IMR-90 (cell line): ENCODE measurements at regions not wholly inside any gene's neighbourhood (a gene's known extent, or its start where the extent isn't known, plus 50 kb on each side); places are given as distances from the start of the nearest gene placed in this dataset.

Experiments
- ATAC-seq: fragments of 200-7000 bp; cut with Tn5 transposase; 2 replicates; pipeline ENCODE4 v1.9.1; 2020; ENCODE audit warnings: low read depth, mild to moderate bottlenecking, moderate library complexity
- BruUV-seq: library from RNA; stranded (reverse); fragments of 400-500 nt; replicated peaks from 2 replicates; lab custom pipeline; 2021; lab: Mats Ljungman, UMichigan
- CTCF ChIA-PET: fragments of 300-600 bp; formaldehyde crosslinking; extraction: SDS; loops from one replicate; lab custom pipeline; 2021; ENCODE audit warnings: antibody characterized with exemption; lab: Yijun Ruan, JAX
- POLR2A ChIA-PET: fragments of 300-600 bp; sonication (Branson Sonifier 250); formaldehyde crosslinking; loops from one replicate; lab custom pipeline; 2022; ENCODE audit warnings: antibody characterized with exemption; ENCODE audit not compliant: unreplicated experiment; lab: Charles Lee
- DNase-seq: peaks from one replicate; pipeline ENCODE4 v3.0.0; 2013
- H2AFZ ChIP-seq: replicated peaks from 2 replicates; pipeline ENCODE3; 2013; ENCODE audit warnings: low read length, mild to moderate bottlenecking; ENCODE audit not compliant: poor library complexity
- H2AK5ac ChIP-seq: 2 replicates; pipeline ENCODE4 v1.6.1; 2013; ENCODE audit warnings: low read depth, low read length, inconsistent platforms
- H2AK9ac ChIP-seq: replicated peaks from 2 replicates; pipeline ENCODE3; 2013; ENCODE audit warnings: mild to moderate bottlenecking, low read depth, low read length, moderate library complexity; ENCODE audit not compliant: poor library complexity
- H2BK120ac ChIP-seq: 2 replicates; pipeline ENCODE4 v1.6.1; 2013; ENCODE audit warnings: low read depth, low read length, inconsistent platforms
- H2BK15ac ChIP-seq: 3 replicates; pipeline ENCODE4 v1.6.1; 2013; ENCODE audit warnings: low read depth, low read length, inconsistent platforms
- H2BK20ac ChIP-seq: 2 replicates; pipeline ENCODE4 v1.6.1; 2013; ENCODE audit warnings: low read depth, mild to moderate bottlenecking, inconsistent platforms, low read length, moderate library complexity
- H2BK5ac ChIP-seq: 2 replicates; pipeline ENCODE4 v1.6.1; 2013; ENCODE audit warnings: mild to moderate bottlenecking, low read depth, low read length, inconsistent platforms; ENCODE audit not compliant: poor library complexity, severe bottlenecking
- H3K14ac ChIP-seq: replicated peaks from 2 replicates; pipeline ENCODE4 v1.6.1; 2013; ENCODE audit warnings: low read depth, low read length, inconsistent platforms
- H3K18ac ChIP-seq: 2 replicates; pipeline ENCODE4 v1.6.1; 2013; ENCODE audit warnings: low read depth, low read length, control low read depth
- H3K23ac ChIP-seq: 2 replicates; pipeline ENCODE4 v1.6.1; 2013; ENCODE audit warnings: low read depth, low read length, inconsistent platforms
- H3K27ac ChIP-seq: 2 replicates; pipeline ENCODE4 v1.5.1; 2013; ENCODE audit warnings: mild to moderate bottlenecking, control low read depth, low read length; ENCODE audit not compliant: insufficient read depth
- H3K27me3 ChIP-seq: 2 replicates; pipeline ENCODE4 v1.6.1; 2013; ENCODE audit warnings: low read length; ENCODE audit not compliant: control insufficient read depth, insufficient read depth
- H3K36me3 ChIP-seq: 2 replicates; pipeline ENCODE4 v1.6.1; 2013; ENCODE audit warnings: low read length, mixed read lengths; ENCODE audit not compliant: control insufficient read depth, insufficient read depth
- H3K4ac ChIP-seq: 2 replicates; pipeline ENCODE4 v1.6.1; 2013; ENCODE audit warnings: low read depth, low read length, inconsistent platforms
- H3K4me1 ChIP-seq: 2 replicates; pipeline ENCODE4 v1.6.1; 2013; ENCODE audit warnings: low read length, mixed read lengths; ENCODE audit not compliant: control insufficient read depth, insufficient read depth
- H3K4me2 ChIP-seq: 2 replicates; pipeline ENCODE4 v1.6.1; 2013; ENCODE audit warnings: low read depth, mild to moderate bottlenecking, control low read depth, low read length, moderate library complexity
- H3K4me3 ChIP-seq: 2 replicates; pipeline ENCODE4 v1.5.1; 2013; ENCODE audit warnings: low read depth, mild to moderate bottlenecking, control low read depth, low read length, moderate library complexity; ENCODE audit not compliant: insufficient read depth
- H3K56ac ChIP-seq: 2 replicates; pipeline ENCODE4 v1.6.1; 2013; ENCODE audit warnings: low read length, inconsistent platforms; ENCODE audit not compliant: insufficient read depth; ENCODE audit errors: extremely low read depth
- H3K79me1 ChIP-seq, 2 experiments: 2 replicates each; pipeline ENCODE4 v1.6.1; 2013; ENCODE audit warnings: low read length in 2 of 2, inconsistent platforms in 1 of 2, low read depth in 1 of 2
- H3K9ac ChIP-seq: 2 replicates; pipeline ENCODE4 v1.6.1; 2013; ENCODE audit warnings: low read depth, low read length, control low read depth
- H3K9me1 ChIP-seq: 2 replicates; pipeline ENCODE4 v1.6.1; 2013; ENCODE audit warnings: low read length, inconsistent platforms; ENCODE audit not compliant: insufficient read depth
- H3K9me3 ChIP-seq: 2 replicates; pipeline ENCODE4 v1.6.1; 2013; ENCODE audit warnings: low read length; ENCODE audit not compliant: control insufficient read depth, insufficient read depth
- H4K20me1 ChIP-seq: 2 replicates; pipeline ENCODE4 v1.6.1; 2013; ENCODE audit warnings: low read length, inconsistent platforms; ENCODE audit not compliant: insufficient read depth
- H4K5ac ChIP-seq: 2 replicates; pipeline ENCODE4 v1.6.1; 2013; ENCODE audit warnings: mild to moderate bottlenecking, low read depth, low read length, control low read depth
- H4K8ac ChIP-seq, 2 experiments: 2 replicates each; pipeline ENCODE4 v1.6.1; 2013; ENCODE audit warnings: low read depth in 2 of 2, low read length in 2 of 2, control low read depth in 1 of 2, inconsistent platforms in 1 of 2
- H4K91ac ChIP-seq: 2 replicates; pipeline ENCODE4 v1.6.1; 2013; ENCODE audit warnings: low read depth, low read length, inconsistent platforms; ENCODE audit not compliant: insufficient read depth
- CEBPB ChIP-seq: IDR thresholded peaks from 2 replicates; pipeline ENCODE4 v1.6.1; 2012; ENCODE audit warnings: low read depth, low read length, improper control_type of control experiment
- MAZ ChIP-seq: IDR thresholded peaks from 2 replicates; pipeline ENCODE4 v1.6.1; 2012; ENCODE audit warnings: low read depth, mild to moderate bottlenecking, low read length, improper control_type of control experiment, moderate library complexity, borderline replicate concordance
- RAD21 ChIP-seq: IDR thresholded peaks from 2 replicates; pipeline ENCODE4 v1.6.1; 2012; ENCODE audit warnings: low read length, improper control_type of control experiment
- RFX5 ChIP-seq: IDR thresholded peaks from 2 replicates; pipeline ENCODE4 v1.8.0; 2012; ENCODE audit warnings: low read depth, mild to moderate bottlenecking, low read length, moderate library complexity
- WGBS, 2 experiments: methylation state at CpG; one replicate each; pipeline versions ENCODE4 v1.1.5 to v1.1.7; 2013; ENCODE audit warnings: missing lambda C conversion rate in 2 of 2; ENCODE audit not compliant: insufficient read length in 1 of 2; ENCODE audit errors: extremely low coverage in 2 of 2; 5-methylcytosine and 5-hydroxymethylcytosine counted together
- dilution Hi-C: fragments of 300-500 bp; cut with HindIII; formaldehyde crosslinking; loops from one replicate; pipeline ENCODE4 v1.14.3; 2018; ENCODE audit warnings: low sequenced_read_pairs; ENCODE audit not compliant: unreplicated experiment
- in situ Hi-C: fragments of 300-500 bp; cut with MboI; formaldehyde crosslinking; loops from 3 replicates; pipeline ENCODE4 v1.14.3; 2019; ENCODE audit warnings: low sequenced_read_pairs, inconsistent platforms, mixed read lengths
- intact Hi-C: fragments of 100-400 bp; cut with micrococcal nuclease; formaldehyde crosslinking; loops from 2 replicates; pipeline ENCODE4 v1.10.0; 2022
- TF ChIP-seq, protein P1 (sequence below): fragments of 150-350 bp; IDR thresholded peaks from 2 replicates; pipeline ENCODE4 v1.6.1; 2016; ENCODE audit warnings: low read depth, mild to moderate bottlenecking, low read length, moderate library complexity, borderline replicate concordance

DNA sequence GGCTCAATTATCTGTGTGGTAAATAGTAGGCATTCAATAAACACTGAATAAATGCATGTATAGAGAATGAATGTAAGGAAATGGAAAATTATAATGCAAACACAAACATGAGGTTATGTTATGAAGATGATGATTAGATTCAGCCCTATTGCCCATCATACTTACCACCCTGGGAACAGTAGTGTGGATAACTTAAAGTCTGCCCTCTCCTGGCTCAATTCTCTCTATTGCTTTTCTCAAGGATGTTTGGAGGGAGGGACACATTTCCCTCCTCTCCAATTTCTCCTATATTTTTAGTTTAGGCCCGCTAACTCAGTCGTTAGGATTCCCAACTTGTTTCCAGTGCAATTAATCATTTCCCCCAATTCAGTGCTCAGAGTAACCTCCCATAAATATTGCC, 101.5 kb upstream of the TNR start:
- TF ChIP-seq RAD21 (no peak), MAZ (no peak), CEBPB (no peak), RFX5 (no peak)
- TF ChIP-seq, protein P1, sequence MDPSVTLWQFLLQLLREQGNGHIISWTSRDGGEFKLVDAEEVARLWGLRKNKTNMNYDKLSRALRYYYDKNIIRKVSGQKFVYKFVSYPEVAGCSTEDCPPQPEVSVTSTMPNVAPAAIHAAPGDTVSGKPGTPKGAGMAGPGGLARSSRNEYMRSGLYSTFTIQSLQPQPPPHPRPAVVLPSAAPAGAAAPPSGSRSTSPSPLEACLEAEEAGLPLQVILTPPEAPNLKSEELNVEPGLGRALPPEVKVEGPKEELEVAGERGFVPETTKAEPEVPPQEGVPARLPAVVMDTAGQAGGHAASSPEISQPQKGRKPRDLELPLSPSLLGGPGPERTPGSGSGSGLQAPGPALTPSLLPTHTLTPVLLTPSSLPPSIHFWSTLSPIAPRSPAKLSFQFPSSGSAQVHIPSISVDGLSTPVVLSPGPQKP: no peak
- H3K14ac ChIP-seq: no peak overlapping the region
- BruUV-seq: no TSS peak
- H3K36me3 ChIP-seq: no peaks in the 10 kb centered on the region
- H3K27me3 ChIP-seq: peaks cover 3% of the 10 kb centered on the region; the same call in 1 of the 2 replicates
- no peaks in the 10 kb centered on the region for H4K20me1 ChIP-seq
- no peak overlapping the region for H2AK9ac ChIP-seq
- H4K8ac ChIP-seq: no peak overlapping the region
- no peak overlapping the region for H4K91ac ChIP-seq
- DNase-seq (no peak), ATAC-seq (no peak)
- no peak overlapping the region for H2BK5ac ChIP-seq
- no peaks in the 10 kb centered on the region for H3K9me1 ChIP-seq
- H3K4me2 ChIP-seq: no peak overlapping the region
- no peak overlapping the region for H2AFZ ChIP-seq
- intact Hi-C loops: no loop called here
- H3K9me3 ChIP-seq: no peaks in the 10 kb centered on the region
- in situ Hi-C loops: no loop called here
- H2BK20ac ChIP-seq: no peak overlapping the region
- POLR2A ChIA-PET: no interaction called here
- CTCF ChIA-PET: no interaction called here
- no peak overlapping the region for H2BK15ac ChIP-seq
- no peak overlapping the region for H3K4ac ChIP-seq
- H3K27ac ChIP-seq: no peak overlapping the region
- dilution Hi-C loops: no loop called here
- no peak overlapping the region for H2BK120ac ChIP-seq
- no peak overlapping the region for H4K5ac ChIP-seq
- H3K18ac ChIP-seq: no peak overlapping the region
- no peak overlapping the region for H3K56ac ChIP-seq
- H3K4me3 ChIP-seq: no peak overlapping the region
- H3K23ac ChIP-seq: no peak overlapping the region
- no peaks in the 10 kb centered on the region for H3K79me1 ChIP-seq
- WGBS, 2 experiments: no CpG with 5 or more reads among the region's 2 CpGs
- H3K9ac ChIP-seq: no peak overlapping the region
- H2AK5ac ChIP-seq: no peak overlapping the region
- H3K4me1 ChIP-seq: no peaks in the 10 kb centered on the region
